Mesenchymal stem cell (in vitro differentiated cells and primary cell): ENCODE measurements at regions not wholly inside any gene's neighbourhood (a gene's known extent, or its start where the extent isn't known, plus 50 kb on each side); places are given as distances from the start of the nearest gene placed in this dataset.
"Not testable (repeated sequence)": the region's sequence is repeated elsewhere in the genome, so short reads cannot be mapped to it uniquely, and the experiment has no call there.

ENCODE experiments used
- DNase-seq: peaks from one replicate; pipeline ENCODE4 v3.0.0-alpha.2; 2013
- H2AFZ ChIP-seq: one replicate; pipeline ENCODE4 v1.6.1; 2013; ENCODE audit warnings: low read depth, mild to moderate bottlenecking, control low read depth, inconsistent platforms, low read length, moderate library complexity
- H2AK5ac ChIP-seq: 2 replicates; pipeline ENCODE4 v1.6.1; 2013; ENCODE audit warnings: low read length, moderate library complexity, mild to moderate bottlenecking, inconsistent platforms; ENCODE audit not compliant: severe bottlenecking
- H2BK120ac ChIP-seq: one replicate; pipeline ENCODE4 v1.6.1; 2013; ENCODE audit warnings: low read depth, mild to moderate bottlenecking, inconsistent platforms, low read length, moderate library complexity
- H2BK12ac ChIP-seq, 2 experiments: one replicate each; pipeline ENCODE4 v1.6.1; 2013; ENCODE audit warnings: inconsistent platforms in 2 of 2, low read length in 2 of 2, mild to moderate bottlenecking in 2 of 2, moderate library complexity in 2 of 2, control low read depth in 1 of 2
- H2BK15ac ChIP-seq: one replicate; pipeline ENCODE4 v1.6.1; 2013; ENCODE audit warnings: mild to moderate bottlenecking, low read depth, inconsistent platforms; ENCODE audit not compliant: poor library complexity, severe bottlenecking
- H2BK5ac ChIP-seq: 2 replicates; pipeline ENCODE4 v1.6.1; 2013; ENCODE audit warnings: low read depth, mild to moderate bottlenecking, low read length, control low read depth, inconsistent platforms; ENCODE audit not compliant: poor library complexity, severe bottlenecking
- H3K14ac ChIP-seq, 2 experiments: one replicate each; pipeline ENCODE4 v1.6.1; 2013; ENCODE audit warnings: inconsistent platforms in 2 of 2, low read length in 2 of 2, control low read depth in 1 of 2, mild to moderate bottlenecking in 1 of 2, moderate library complexity in 1 of 2
- H3K18ac ChIP-seq, 2 experiments: one replicate each; pipeline ENCODE4 v1.6.1; 2013; ENCODE audit warnings: inconsistent platforms in 2 of 2, low read length in 2 of 2, control low read depth in 1 of 2, low read depth in 1 of 2, mild to moderate bottlenecking in 1 of 2
- H3K23ac ChIP-seq, 2 experiments: one replicate each; pipeline ENCODE4 v1.6.1; 2013; ENCODE audit warnings: inconsistent platforms in 2 of 2, low read length in 2 of 2, mild to moderate bottlenecking in 2 of 2, moderate library complexity in 2 of 2, control low read depth in 1 of 2
- H3K27ac ChIP-seq: 2 replicates; pipeline ENCODE4 v1.5.1; 2013; ENCODE audit warnings: mild to moderate bottlenecking, moderate library complexity, low read length, control low read depth, inconsistent platforms; ENCODE audit not compliant: poor library complexity, severe bottlenecking
- H3K27me3 ChIP-seq, 2 experiments: 2 replicates each; pipeline versions ENCODE4 v1.6.1 to v1.7.0; 2013; ENCODE audit warnings: low read length in 2 of 2, mild to moderate bottlenecking in 2 of 2, moderate library complexity in 2 of 2, control low read depth in 1 of 2, inconsistent platforms in 1 of 2; ENCODE audit not compliant: control insufficient read depth in 1 of 2, insufficient read depth in 1 of 2
- H3K36me3 ChIP-seq, 2 experiments: 2 replicates each; pipeline versions ENCODE4 v1.6.1 to v1.7.0; 2013; ENCODE audit warnings: low read length in 2 of 2, control low read depth in 1 of 2, inconsistent platforms in 1 of 2, low read depth in 1 of 2, mild to moderate bottlenecking in 1 of 2; ENCODE audit not compliant: insufficient read depth in 2 of 2, control insufficient read depth in 1 of 2
- H3K4ac ChIP-seq, 2 experiments: one replicate each; pipeline ENCODE4 v1.6.1; 2013; ENCODE audit warnings: inconsistent platforms in 2 of 2, low read length in 2 of 2, mild to moderate bottlenecking in 2 of 2, moderate library complexity in 2 of 2, control low read depth in 1 of 2, low read depth in 1 of 2
- H3K4me1 ChIP-seq: 2 replicates; pipeline ENCODE4 v1.6.1; 2013; ENCODE audit warnings: low read depth, low read length, control low read depth; ENCODE audit not compliant: control insufficient read depth, insufficient read depth
- H3K4me2 ChIP-seq: 2 replicates; pipeline ENCODE4 v1.6.1; 2013; ENCODE audit warnings: low read length, mild to moderate bottlenecking, inconsistent platforms; ENCODE audit not compliant: poor library complexity, severe bottlenecking
- H3K4me3 ChIP-seq, 2 experiments: 2 replicates each; pipeline versions ENCODE4 v1.5.1 to v1.7.0; 2013; ENCODE audit warnings: low read length in 2 of 2, mild to moderate bottlenecking in 2 of 2, control low read depth in 1 of 2, low read depth in 1 of 2; ENCODE audit not compliant: insufficient read depth in 1 of 2
- H3K79me1 ChIP-seq: replicated peaks from 2 replicates; pipeline ENCODE4 v1.6.1; 2013; ENCODE audit warnings: mild to moderate bottlenecking, control low read depth, low read length, inconsistent platforms; ENCODE audit not compliant: poor library complexity, severe bottlenecking
- H3K9ac ChIP-seq: 2 replicates; pipeline ENCODE4 v1.7.0; 2013; ENCODE audit warnings: mild to moderate bottlenecking, low read length, moderate library complexity
- H3K9me3 ChIP-seq: 2 replicates; pipeline ENCODE4 v1.7.0; 2013; ENCODE audit warnings: mild to moderate bottlenecking, low read length; ENCODE audit not compliant: control insufficient read depth
- H4K8ac ChIP-seq: one replicate; pipeline ENCODE4 v1.6.1; 2013; ENCODE audit warnings: inconsistent platforms, mild to moderate bottlenecking, low read length, moderate library complexity
- H4K91ac ChIP-seq: one replicate; pipeline ENCODE4 v1.6.1; 2013; ENCODE audit warnings: mild to moderate bottlenecking, low read length, inconsistent platforms
- WGBS: methylation state at CpG from one replicate; pipeline ENCODE4 v1.1.7; 2013; ENCODE audit warnings: mixed read lengths; 5-methylcytosine and 5-hydroxymethylcytosine counted together

- Histone ChIP-seq H2AK5ac (no peak overlapping the region), H3K79me1 (no peaks in the 10 kb centered on the region), H2BK15ac (no peak overlapping the region), H3K23ac (no peak overlapping the region), H4K91ac (no peak overlapping the region), H3K18ac (no peak overlapping the region), H3K9me3 (no peaks in the 10 kb centered on the region), H3K4me2 (no peak overlapping the region), H2AFZ (no peak overlapping the region), H3K4ac (no peak overlapping the region), H4K8ac (no peak overlapping the region), H3K14ac (no peak overlapping the region), H2BK120ac (no peak overlapping the region), H2BK12ac (no peak overlapping the region), H3K4me1 (no peaks in the 10 kb centered on the region), H3K4me3 (no peak overlapping the region), H3K27me3 (no peaks in the 10 kb centered on the region), H3K27ac (no peak overlapping the region), H3K36me3 (no peaks in the 10 kb centered on the region), H3K9ac (no peak overlapping the region), H2BK5ac (no peak overlapping the region)
- WGBS, result 99% methylated on average over 3 of the region's 4 CpGs
- no peak for DNase-seq
Measured at GRCh38 chr10:36738738-36739431, 386.5 kb upstream of the ANKRD30A start.

GRCh38 chr10:36736311-36736710 lies 389.1 kb upstream of the ANKRD30A start:
- DNase-seq, result no peak
- H3K27me3 ChIP-seq, result no peaks in the 10 kb centered on the region
- H3K18ac ChIP-seq, result no peak overlapping the region
- H3K9me3 ChIP-seq, result no peaks in the 10 kb centered on the region
- no peak overlapping the region for H2BK12ac ChIP-seq
- no peak overlapping the region for H2BK15ac ChIP-seq
- no peaks in the 10 kb centered on the region for H3K36me3 ChIP-seq
- no peak overlapping the region for H3K14ac ChIP-seq
- no peak overlapping the region for H2BK5ac ChIP-seq
- H3K23ac ChIP-seq, result no peak overlapping the region
- H3K4me2 ChIP-seq, result no peak overlapping the region
- WGBS, result 86% methylated on average over 1 of the region's 1 CpG
- H3K79me1 ChIP-seq, result no peaks in the 10 kb centered on the region
- no peaks in the 10 kb centered on the region for H3K4me1 ChIP-seq
- no peak overlapping the region for H3K27ac ChIP-seq
- H3K4me3 ChIP-seq, result no peak overlapping the region
- no peak overlapping the region for H2AFZ ChIP-seq
- no peak overlapping the region for H3K4ac ChIP-seq
- no peak overlapping the region for H3K9ac ChIP-seq
- no peak overlapping the region for H2BK120ac ChIP-seq
- no peak overlapping the region for H2AK5ac ChIP-seq
- H4K91ac ChIP-seq, result no peak overlapping the region
- H4K8ac ChIP-seq, result no peak overlapping the region

- not testable (repeated sequence) for H4K91ac ChIP-seq, H3K4me1 ChIP-seq, H3K4me2 ChIP-seq, H2BK5ac ChIP-seq, H3K79me1 ChIP-seq, H2BK12ac ChIP-seq, H3K23ac ChIP-seq, H2BK15ac ChIP-seq, H4K8ac ChIP-seq, H3K4me3 ChIP-seq, DNase-seq, H3K27ac ChIP-seq, H2BK120ac ChIP-seq, H3K14ac ChIP-seq, H2AFZ ChIP-seq, H3K9me3 ChIP-seq, H3K36me3 ChIP-seq, H2AK5ac ChIP-seq, H3K18ac ChIP-seq, H3K4ac ChIP-seq, H3K27me3 ChIP-seq, H3K9ac ChIP-seq
- 97% methylated on average over 18 of the region's 21 CpGs for WGBS
Measured at GRCh38 chr10:36734590-36734989, 390.8 kb upstream of the ANKRD30A start.

GRCh38 chr10:36730316-36730715 lies 395.1 kb upstream of the ANKRD30A start:
- Histone ChIP-seq H4K91ac (no peak overlapping the region), H2BK15ac (no peak overlapping the region), H2BK5ac (no peak overlapping the region), H3K4me1 (no peaks in the 10 kb centered on the region), H3K79me1 (no peaks in the 10 kb centered on the region), H2AK5ac (no peak overlapping the region), H2BK120ac (no peak overlapping the region), H3K4me3 (no peak overlapping the region), H3K4me2 (no peak overlapping the region), H3K27me3 (no peaks in the 10 kb centered on the region), H4K8ac (no peak overlapping the region), H3K18ac (no peak overlapping the region), H2AFZ (no peak overlapping the region), H3K4ac (no peak overlapping the region), H3K14ac (no peak overlapping the region), H3K27ac (no peak overlapping the region), H3K9ac (no peak overlapping the region), H3K23ac (no peak overlapping the region), H3K36me3 (no peaks in the 10 kb centered on the region), H3K9me3 (no peaks in the 10 kb centered on the region), H2BK12ac (no peak overlapping the region)
- 57% methylated on average over 2 of the region's 6 CpGs for WGBS
- DNase-seq, result no peak
